Activated CD4-positive, alpha-beta T cell treated with anti-CD3 and anti-CD28 coated beads for 24 hours (primary cell): ENCODE measurements at regions not wholly inside any gene's neighbourhood (a gene's known extent, or its start where the extent isn't known, plus 50 kb on each side); places are given as distances from the start of the nearest gene placed in this dataset.
"Not testable (repeated sequence)": the region's sequence is repeated elsewhere in the genome, so short reads cannot be mapped to it uniquely, and the experiment has no call there.

ENCODE experiments used
- DNase-seq, 2 donors: peaks; one replicate each; pipeline ENCODE4 v3.0.0-alpha.2; 2020; ENCODE audit warnings: low read depth in 2 of 2

- no peak for DNase-seq
Observed at GRCh38 chr14:22387776-22388241, 201.2 kb downstream of the DAD1 start.

- no peak for DNase-seq
Observed at GRCh38 chr14:22386924-22387775, 201.9 kb downstream of the DAD1 start.

- DNase-seq = no peak
Observed at GRCh38 chr14:22384974-22385526, 204.0 kb downstream of the DAD1 start.

GRCh38 chr14:22384167-22384549 is 204.9 kb downstream of the DAD1 start:
- DNase-seq = no peak

GRCh38 chr14:22383515-22384166 is 205.4 kb downstream of the DAD1 start:
- DNase-seq = no peak

- no peak for DNase-seq
Observed at GRCh38 chr14:22382955-22383354, 206.1 kb downstream of the DAD1 start.

- DNase-seq = no peak
Observed at GRCh38 chr14:22382395-22382794, 206.6 kb downstream of the DAD1 start.

- DNase-seq = no peak
Observed at GRCh38 chr14:22381766-22382165, 207.3 kb downstream of the DAD1 start.

- no peak for DNase-seq
Observed at GRCh38 chr14:22381408-22381760, 207.6 kb downstream of the DAD1 start.

- no peak for DNase-seq
Observed at GRCh38 chr14:22380571-22381407, 208.2 kb downstream of the DAD1 start.

GRCh38 chr14:22379727-22380126 is 209.3 kb downstream of the DAD1 start:
- DNase-seq = no peak

GRCh38 chr14:22378181-22378580 is 210.8 kb downstream of the DAD1 start:
- DNase-seq = no peak

- DNase-seq = no peak
Observed at GRCh38 chr14:22375321-22375930, 213.6 kb downstream of the DAD1 start.

- no peak for DNase-seq
Observed at GRCh38 chr14:22370084-22370847, 218.8 kb downstream of the DAD1 start.

- DNase-seq = no peak
Observed at GRCh38 chr14:22358726-22359125, 230.3 kb downstream of the DAD1 start.

- DNase-seq = not testable (repeated sequence)
Observed at GRCh38 chr14:22349281-22349680, 239.7 kb downstream of the DAD1 start.

- DNase-seq = no peak
Observed at GRCh38 chr14:22344673-22345072, 244.4 kb downstream of the DAD1 start.

- not testable (repeated sequence) for DNase-seq
Observed at GRCh38 chr14:22344209-22344608, 244.8 kb downstream of the DAD1 start.

GRCh38 chr14:22341049-22341448 is 248.0 kb downstream of the DAD1 start:
- DNase-seq = no peak

GRCh38 chr14:22338917-22339715 is 249.9 kb downstream of the DAD1 start:
- DNase-seq = no peak
